Effector memory CD8-positive, alpha-beta T cell (primary cell): ENCODE measurements at regions not wholly inside any gene's neighbourhood (a gene's known extent, or its start where the extent isn't known, plus 50 kb on each side); places are given as distances from the start of the nearest gene placed in this dataset.
"Not testable (repeated sequence)": the region's sequence is repeated elsewhere in the genome, so short reads cannot be mapped to it uniquely, and the experiment has no call there.

Experiments used
- ATAC-seq: fragments of 150-1000 bp; cut with Tn5 transposase; replicated peaks from 2 replicates; pipeline ENCODE4 v1.10.0; 2021; ENCODE audit warnings: mild to moderate bottlenecking, moderate library complexity
- DNase-seq, 3 experiments: peaks; one replicate each; pipeline ENCODE4 v3.0.0; 2021
- H3K27ac Mint-ChIP-seq, 2 donors: one replicate each; pipeline ENCODE4 v1.8.0; 2022; ENCODE audit warnings: mild to moderate bottlenecking in 2 of 2, mixed read lengths in 2 of 2, moderate library complexity in 2 of 2
- H3K27me3 Mint-ChIP-seq, 2 donors: one replicate each; pipeline ENCODE4 v1.8.0; 2022; ENCODE audit warnings: mixed read lengths in 2 of 2
- H3K36me3 Mint-ChIP-seq: one replicate; pipeline ENCODE4 v1.8.0; 2022; ENCODE audit warnings: mild to moderate bottlenecking, moderate library complexity, mixed read lengths; ENCODE audit not compliant: insufficient read depth
- H3K4me1 Mint-ChIP-seq, 2 donors: one replicate each; pipeline ENCODE4 v1.8.0; 2022; ENCODE audit warnings: low read depth in 2 of 2, mixed read lengths in 2 of 2
- H3K4me3 Mint-ChIP-seq, 2 donors: one replicate each; pipeline ENCODE4 v1.8.0; 2022; ENCODE audit warnings: mild to moderate bottlenecking in 2 of 2, mixed read lengths in 2 of 2, moderate library complexity in 2 of 2
- H3K9me3 Mint-ChIP-seq, 2 donors: one replicate each; pipeline ENCODE4 v1.8.0; 2022; ENCODE audit warnings: mixed read lengths in 2 of 2

DNA sequence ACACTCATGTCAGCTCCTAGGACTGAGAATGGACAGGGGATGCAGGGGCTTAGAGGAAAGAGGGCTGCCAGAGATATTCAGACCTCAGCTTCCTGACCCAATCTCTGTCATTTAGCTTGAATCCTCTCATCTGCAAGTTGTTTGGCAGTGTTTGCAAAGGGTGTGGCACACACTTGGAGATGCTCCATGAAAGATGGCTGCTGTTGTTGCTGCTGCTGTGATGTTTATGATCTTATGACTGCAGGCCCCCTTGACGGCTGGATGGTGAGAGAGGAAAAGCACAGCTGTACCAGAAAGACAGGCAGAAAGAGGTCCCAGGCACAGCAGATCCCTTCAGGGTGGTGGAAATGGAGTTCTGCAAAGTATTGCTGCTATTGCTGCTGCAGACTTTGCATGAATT lies 80.7 kb downstream of the TRIM43 start:
- not testable (repeated sequence) for H3K36me3 Mint-ChIP-seq, ATAC-seq

DNA sequence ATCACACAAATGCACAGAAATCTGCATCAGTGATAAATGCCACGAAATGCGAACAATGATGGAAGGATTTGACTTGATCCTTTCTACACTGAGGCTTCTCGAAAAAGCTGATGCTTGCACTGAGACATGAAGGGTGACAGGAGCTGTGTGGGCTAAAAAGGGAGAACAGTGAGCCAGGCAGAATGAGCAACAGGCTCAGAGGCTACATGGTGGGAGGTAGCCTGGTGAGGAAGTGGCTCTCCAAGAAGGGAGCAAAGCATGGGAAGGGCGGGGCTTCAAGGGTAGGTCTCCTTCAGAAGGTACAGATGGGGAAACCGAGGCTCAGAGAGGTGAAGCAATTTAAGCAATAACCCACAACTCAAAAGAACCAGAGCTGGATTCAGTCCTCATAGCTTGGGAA lies 82.4 kb downstream of the TRIM43 start:
- no peak overlapping the region for H3K4me3 Mint-ChIP-seq
- no peak for ATAC-seq
- H3K9me3 Mint-ChIP-seq: no peaks in the 10 kb centered on the region
- H3K4me1 Mint-ChIP-seq: peaks cover 0 to 2% of the 10 kb centered on the region in 2 donors
- no peak overlapping the region for H3K27ac Mint-ChIP-seq
- H3K27me3 Mint-ChIP-seq: peaks cover 35 to 63% of the 10 kb centered on the region in 2 donors
- H3K36me3 Mint-ChIP-seq: no peaks in the 10 kb centered on the region
- no peak for DNase-seq

More for the DNA sequence above, 80.7 kb downstream of the TRIM43 start:
- not testable (repeated sequence) for DNase-seq, H3K4me1 Mint-ChIP-seq, H3K4me3 Mint-ChIP-seq, H3K27ac Mint-ChIP-seq, H3K9me3 Mint-ChIP-seq
- H3K27me3 Mint-ChIP-seq: peaks cover 24 to 53% of the 10 kb centered on the region in 2 donors

DNA sequence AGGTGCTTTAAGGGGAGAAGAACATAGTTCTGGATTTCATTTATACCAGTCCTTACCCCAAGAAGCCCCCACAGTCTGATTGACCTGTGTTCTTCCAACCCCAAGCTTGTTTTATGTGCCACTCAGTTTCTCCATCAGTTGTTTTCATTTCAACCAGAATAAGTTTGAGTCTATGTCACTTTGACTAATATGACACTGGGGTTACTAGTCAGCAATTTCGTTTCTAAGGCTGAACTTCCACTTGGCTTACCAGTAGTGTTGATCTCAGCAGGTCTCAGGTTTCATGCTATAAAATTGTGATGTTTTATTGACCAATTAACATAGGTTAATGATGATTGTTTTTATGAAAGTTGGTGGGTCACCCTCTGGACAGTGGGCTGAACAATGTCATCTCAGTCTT lies 84.8 kb downstream of the TRIM43 start:
- not testable (repeated sequence) for H3K4me1 Mint-ChIP-seq, H3K36me3 Mint-ChIP-seq
- H3K27me3 Mint-ChIP-seq: peaks cover 41 to 71% of the 10 kb centered on the region in 2 donors

DNA sequence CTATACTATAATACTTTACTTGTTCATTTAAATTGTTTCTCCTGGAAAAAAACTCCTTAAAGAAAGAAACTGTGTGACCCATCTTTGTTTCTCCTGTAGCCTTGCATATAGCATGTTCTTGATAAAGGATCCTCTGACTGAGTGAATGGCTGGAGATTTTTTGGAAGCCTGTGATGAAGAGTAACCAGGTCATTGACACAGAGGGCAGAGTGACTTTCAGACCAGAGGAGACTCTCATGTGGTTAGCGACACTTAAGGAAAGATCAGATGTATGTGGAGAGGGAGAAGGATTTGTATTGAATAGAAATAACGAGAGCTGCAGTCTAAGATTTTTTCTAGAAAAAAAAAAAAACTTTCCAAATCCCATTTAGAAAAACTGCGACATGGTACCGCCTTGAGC lies 85.5 kb downstream of the TRIM43 start:
- Mint-ChIP-seq H3K4me1 (no peaks in the 10 kb centered on the region), H3K27me3 (peaks cover 42 to 79% of the 10 kb centered on the region in 2 donors), H3K9me3 (no peaks in the 10 kb centered on the region), H3K4me3 (no peak overlapping the region), H3K36me3 (no peaks in the 10 kb centered on the region), H3K27ac (no peak overlapping the region)
- DNase-seq (no peak), ATAC-seq (no peak)

More for the DNA sequence above, 84.8 kb downstream of the TRIM43 start:
- H3K27ac Mint-ChIP-seq, H3K9me3 Mint-ChIP-seq, ATAC-seq, DNase-seq, H3K4me3 Mint-ChIP-seq: not testable (repeated sequence)

DNA sequence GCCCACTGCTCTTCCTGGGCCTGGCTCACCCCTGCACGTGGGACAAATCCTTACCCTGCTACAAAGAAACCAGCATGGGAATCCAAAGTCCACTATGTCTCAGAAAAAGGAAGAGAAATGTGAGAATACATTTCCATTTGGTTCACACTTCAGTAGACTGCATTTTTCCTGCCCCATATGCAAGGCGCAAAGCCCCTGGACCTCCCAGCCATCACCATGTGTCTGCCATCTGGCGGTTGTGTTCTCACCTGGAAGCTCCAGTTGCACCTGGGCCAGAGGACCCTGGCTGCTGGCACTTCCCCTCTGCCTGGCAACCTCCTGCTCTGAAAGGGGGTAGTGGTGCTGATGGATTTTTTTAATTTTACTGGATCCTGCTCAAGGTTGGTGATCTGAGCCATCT lies 86.0 kb downstream of the TRIM43 start:
- H3K9me3 Mint-ChIP-seq, ATAC-seq, H3K36me3 Mint-ChIP-seq: not testable (repeated sequence)

DNA sequence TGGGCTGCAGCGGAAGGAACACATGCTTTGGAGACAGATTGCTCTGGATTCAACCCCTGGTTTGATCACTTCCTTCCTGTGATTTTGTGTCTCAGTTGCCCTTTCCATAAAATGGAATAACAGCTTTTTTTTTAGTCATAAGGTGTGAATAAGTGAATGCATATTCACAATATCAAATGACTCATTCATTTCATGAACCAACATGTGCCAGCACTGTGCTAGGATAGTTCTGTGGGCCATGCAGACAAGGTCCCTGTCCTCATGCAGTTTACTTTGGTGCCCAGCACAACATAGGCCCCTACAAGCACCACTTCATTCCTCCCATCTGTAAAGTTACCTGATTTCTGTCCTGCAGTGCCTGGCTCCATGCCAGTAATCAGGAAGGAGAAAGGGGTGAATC lies 89.4 kb downstream of the TRIM43 start:
- H3K27ac Mint-ChIP-seq, H3K4me3 Mint-ChIP-seq, H3K36me3 Mint-ChIP-seq, H3K4me1 Mint-ChIP-seq, ATAC-seq, H3K9me3 Mint-ChIP-seq, DNase-seq: not testable (repeated sequence)
- peaks cover 45 to 78% of the 10 kb centered on the region in 2 donors for H3K27me3 Mint-ChIP-seq

More for the DNA sequence above, 86.0 kb downstream of the TRIM43 start:
- not testable (repeated sequence) for H3K4me3 Mint-ChIP-seq, H3K27ac Mint-ChIP-seq, DNase-seq, H3K4me1 Mint-ChIP-seq
- H3K27me3 Mint-ChIP-seq: peaks cover 44 to 84% of the 10 kb centered on the region in 2 donors

DNA sequence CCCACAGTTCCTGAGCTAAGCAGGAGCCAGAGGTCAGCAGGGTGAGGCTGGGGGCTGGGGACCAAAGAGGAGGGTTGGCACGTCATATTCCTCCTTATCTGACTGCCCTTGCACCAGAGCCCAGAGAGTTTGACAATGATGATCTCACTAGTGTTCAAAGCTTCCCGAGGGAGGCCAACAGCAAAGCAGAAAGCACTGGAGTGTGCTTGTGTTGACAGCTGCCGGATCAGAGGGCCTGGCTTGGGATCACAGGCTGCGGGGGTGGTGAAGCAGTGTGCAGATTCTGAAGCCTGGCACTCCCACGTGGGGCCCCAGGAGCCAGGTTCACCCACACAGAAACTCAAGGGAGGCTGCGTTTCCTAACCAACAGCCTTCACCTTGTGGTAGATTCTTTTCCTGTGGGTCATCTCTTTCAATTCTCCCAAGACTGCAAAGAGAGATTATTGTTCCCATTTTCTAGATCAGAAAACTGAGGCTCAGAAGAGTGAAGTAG lies 89.8 kb downstream of the TRIM43 start:
- not testable (repeated sequence) for H3K9me3 Mint-ChIP-seq, DNase-seq, H3K4me1 Mint-ChIP-seq, H3K36me3 Mint-ChIP-seq, H3K27ac Mint-ChIP-seq, H3K4me3 Mint-ChIP-seq, ATAC-seq
- peaks cover 46 to 75% of the 10 kb centered on the region in 2 donors for H3K27me3 Mint-ChIP-seq

DNA sequence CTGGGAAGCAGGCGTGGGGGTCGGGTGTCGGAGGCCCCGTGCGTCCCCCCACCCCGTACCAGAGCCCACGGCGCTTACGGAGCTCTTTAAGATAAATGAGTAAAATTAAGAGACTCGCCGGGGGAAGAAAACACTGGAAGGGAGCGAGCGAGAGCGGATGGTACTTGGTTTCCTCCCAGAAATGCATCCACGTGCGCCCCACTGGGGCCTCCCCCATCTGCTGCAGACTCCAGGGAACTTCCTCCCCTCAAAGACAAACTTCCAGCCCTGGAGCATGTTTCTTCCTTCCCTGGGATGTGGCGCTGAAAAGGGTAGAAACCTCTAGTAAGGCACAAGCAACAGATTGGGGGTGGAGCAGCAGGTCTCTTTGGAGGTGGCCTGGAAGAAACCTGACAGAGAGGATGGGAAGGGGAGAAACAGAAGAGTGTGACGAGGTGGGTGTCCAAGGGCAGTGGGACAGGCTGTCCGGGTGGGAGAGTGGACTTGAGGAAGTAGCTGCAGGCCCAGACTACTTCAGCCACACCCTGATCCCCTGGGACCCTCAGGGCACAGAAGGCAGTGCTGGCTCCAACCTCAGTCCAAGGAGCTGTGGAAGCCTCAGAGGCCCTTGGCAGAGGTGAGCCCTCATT lies 91.2 kb downstream of the TRIM43 start:
- not testable (repeated sequence) for H3K36me3 Mint-ChIP-seq, H3K4me1 Mint-ChIP-seq, ATAC-seq, H3K9me3 Mint-ChIP-seq, DNase-seq, H3K27ac Mint-ChIP-seq
- peaks cover 57 to 80% of the 10 kb centered on the region in 2 donors for H3K27me3 Mint-ChIP-seq
- H3K4me3 Mint-ChIP-seq: peak overlapping the region in 1 of 2 donors; percentile 31

DNA sequence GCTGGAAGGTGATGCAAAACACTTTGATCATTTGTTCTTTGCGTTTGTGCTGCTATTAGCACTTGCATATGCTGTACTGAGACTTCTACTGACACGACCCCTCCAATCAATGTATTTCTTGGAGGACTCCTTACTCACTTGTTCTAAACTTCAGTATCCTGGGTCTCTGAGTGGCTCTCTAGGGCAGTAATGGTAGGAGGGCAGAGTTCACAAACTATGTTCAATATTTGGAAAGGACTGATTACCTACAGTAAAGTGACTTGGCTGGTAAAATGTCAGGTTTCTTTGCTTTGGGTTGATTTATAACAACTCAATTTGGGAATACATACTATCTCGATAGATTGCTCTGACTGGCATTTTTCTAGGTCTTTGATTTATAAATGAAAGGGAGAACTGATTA lies 93.7 kb downstream of the TRIM43 start:
- H3K27ac Mint-ChIP-seq: no peak overlapping the region
- H3K4me1 Mint-ChIP-seq: peaks cover 2 to 6% of the 10 kb centered on the region in 2 donors
- ATAC-seq (no peak), DNase-seq (no peak)
- no peak overlapping the region for H3K4me3 Mint-ChIP-seq
- H3K9me3 Mint-ChIP-seq: no peaks in the 10 kb centered on the region
- peaks cover 39 to 61% of the 10 kb centered on the region in 2 donors for H3K27me3 Mint-ChIP-seq
- no peaks in the 10 kb centered on the region for H3K36me3 Mint-ChIP-seq

DNA sequence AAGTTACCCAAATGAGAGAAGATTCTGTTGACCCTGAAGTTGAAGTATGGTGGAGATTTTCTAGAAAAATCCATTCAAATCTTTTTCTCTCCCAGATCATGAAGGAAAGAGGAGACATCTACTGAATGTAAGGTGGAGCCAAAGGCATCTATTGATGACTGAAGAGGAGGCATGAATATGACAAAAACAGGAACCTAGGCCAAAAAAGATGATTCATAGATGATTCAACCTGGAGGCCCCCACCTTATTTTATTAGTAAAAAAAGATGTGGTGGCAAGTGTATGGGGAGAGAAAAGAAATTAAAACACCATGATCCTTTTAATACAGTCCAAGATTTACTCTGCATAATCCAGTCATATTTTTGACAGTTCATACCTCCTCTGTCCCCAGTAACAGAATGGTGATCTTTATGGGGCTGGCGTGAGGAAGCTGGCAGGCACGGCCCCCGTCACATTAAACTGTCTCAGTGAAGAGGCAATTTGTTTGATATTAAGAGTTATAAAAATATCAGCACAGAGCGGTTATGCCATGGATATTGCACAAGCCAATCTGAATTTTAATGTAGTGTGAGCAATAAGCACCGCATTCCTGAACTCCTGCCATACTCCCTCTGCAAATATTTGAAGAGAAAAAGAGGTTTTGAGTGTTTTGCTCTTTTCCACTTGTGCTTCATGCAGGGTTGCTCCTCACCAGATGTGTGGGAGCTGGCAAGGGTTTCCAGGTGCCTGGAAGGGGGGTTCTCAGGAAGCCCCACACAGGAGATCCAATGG lies 94.4 kb downstream of the TRIM43 start:
- H3K27me3 Mint-ChIP-seq: peaks cover 37 to 55% of the 10 kb centered on the region in 2 donors
- H3K9me3 Mint-ChIP-seq, H3K4me3 Mint-ChIP-seq, H3K36me3 Mint-ChIP-seq, H3K4me1 Mint-ChIP-seq, H3K27ac Mint-ChIP-seq, ATAC-seq, DNase-seq: not testable (repeated sequence)

DNA sequence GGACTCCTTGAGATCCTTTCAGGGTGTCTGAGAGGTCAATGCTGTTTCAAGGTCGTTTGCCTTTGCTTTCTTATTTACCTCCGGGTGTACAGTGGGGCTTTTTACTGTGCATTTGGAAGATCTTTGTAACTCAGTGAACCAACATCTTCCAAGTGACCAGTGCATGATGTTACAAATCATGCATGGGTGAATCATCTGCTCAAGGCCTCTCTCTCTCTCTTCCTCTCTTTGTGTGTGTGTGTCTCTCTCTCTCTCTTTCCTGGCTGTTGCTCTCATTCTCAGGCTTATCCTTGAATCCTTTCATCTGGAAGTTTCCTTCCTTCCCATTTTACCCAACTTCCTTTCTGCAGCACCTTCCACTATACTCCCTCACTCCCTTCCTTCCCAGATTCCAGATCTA lies 96.1 kb downstream of the TRIM43 start:
- not testable (repeated sequence) for H3K27ac Mint-ChIP-seq, H3K4me1 Mint-ChIP-seq, H3K9me3 Mint-ChIP-seq, DNase-seq, H3K4me3 Mint-ChIP-seq, ATAC-seq, H3K36me3 Mint-ChIP-seq
- H3K27me3 Mint-ChIP-seq: peaks cover 28 to 42% of the 10 kb centered on the region in 2 donors

DNA sequence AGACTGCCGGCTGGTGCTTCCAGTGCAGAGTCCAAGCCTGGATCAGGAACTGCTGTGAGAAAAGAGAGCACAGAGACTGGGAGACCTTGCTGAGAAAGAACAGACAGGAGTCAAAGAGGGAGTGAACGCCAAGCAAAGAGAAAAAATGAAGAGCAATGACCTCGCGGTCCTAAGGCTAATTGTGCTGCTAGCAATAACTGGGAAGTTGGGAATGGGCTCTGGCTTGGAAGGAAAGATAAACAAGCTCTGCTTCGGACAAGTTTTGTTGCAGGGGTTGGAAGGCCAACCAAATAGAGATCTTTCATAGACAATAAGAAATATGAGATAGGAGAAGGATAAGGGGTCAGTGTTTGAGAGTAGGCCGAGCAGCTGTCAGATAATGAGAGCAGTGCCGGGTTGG lies 99.4 kb downstream of the TRIM43 start:
- not testable (repeated sequence) for H3K4me3 Mint-ChIP-seq, H3K4me1 Mint-ChIP-seq, H3K9me3 Mint-ChIP-seq, H3K27ac Mint-ChIP-seq, DNase-seq, ATAC-seq, H3K36me3 Mint-ChIP-seq
- peaks cover 29 to 42% of the 10 kb centered on the region in 2 donors for H3K27me3 Mint-ChIP-seq

DNA sequence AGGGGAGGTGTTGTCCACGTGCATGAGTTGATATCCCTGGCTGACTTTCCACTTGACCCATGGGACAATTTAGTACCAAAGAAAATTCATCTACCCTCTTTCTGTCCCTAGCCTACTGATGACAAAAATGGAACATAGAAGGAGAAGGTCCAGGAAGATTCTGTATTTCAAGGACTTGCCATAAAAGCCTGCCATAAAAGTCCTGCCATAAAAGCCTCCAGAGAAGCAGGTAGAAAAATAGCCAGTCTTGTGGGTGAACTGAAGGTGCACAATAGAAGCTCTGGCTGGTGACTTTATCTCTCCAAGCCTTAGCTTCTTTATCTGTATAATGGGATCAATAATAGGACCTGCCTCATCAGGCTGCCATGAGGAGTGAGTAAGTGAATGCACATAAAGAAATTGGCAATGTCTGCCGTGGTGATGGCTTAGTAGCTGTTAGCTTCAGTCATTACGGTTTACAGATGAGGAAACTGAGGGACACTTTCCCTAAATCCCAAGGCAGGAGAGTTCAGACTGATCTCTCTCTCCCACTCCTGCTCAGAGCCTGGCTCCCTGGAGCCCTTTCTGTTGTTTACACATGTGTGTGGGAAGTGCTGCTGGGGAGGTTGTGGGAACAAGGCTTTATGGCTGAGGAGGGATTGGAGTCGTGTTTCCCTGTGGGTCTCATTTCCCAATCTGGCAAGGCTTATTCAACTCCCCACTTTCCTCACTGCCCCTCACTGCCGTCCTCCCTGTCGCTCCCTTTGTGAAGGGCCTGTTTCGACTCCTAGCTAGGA lies 101.5 kb downstream of the TRIM43 start:
- H3K4me1 Mint-ChIP-seq, DNase-seq, H3K27ac Mint-ChIP-seq, ATAC-seq, H3K4me3 Mint-ChIP-seq, H3K9me3 Mint-ChIP-seq, H3K36me3 Mint-ChIP-seq: not testable (repeated sequence)
- peaks cover 30 to 44% of the 10 kb centered on the region in 2 donors for H3K27me3 Mint-ChIP-seq
